ENCODE measurements at regions not wholly inside any gene's neighbourhood (a gene's known extent, or its start where the extent isn't known, plus 50 kb on each side); places are given as distances from the start of the nearest gene placed in this dataset.

- TF ChIP-seq CTCF (CRISPR knock-in tag; IDR thresholded peaks at IDR 0.05) (no peak), NR2C2 (CRISPR knock-in tag; IDR thresholded peaks at IDR 0.05; ENCODE audit: borderline replicate concordance) (no peak), PBX3 (CRISPR knock-in tag; IDR thresholded peaks at IDR 0.05; ENCODE audit: borderline replicate concordance) (no peak), ZNF510 (CRISPR knock-in tag; IDR thresholded peaks at IDR 0.05; ENCODE audit: low read depth) (no peak), CREM (IDR thresholded peaks at IDR 0.05) (no peak), CREM (CRISPR knock-in tag; IDR thresholded peaks at IDR 0.05) (no peak), POLR2A (IDR thresholded peaks at IDR 0.05; ENCODE audit: insufficient read depth in 1 of 2, low read depth in 2 of 2, low read length in 2 of 2) (no peak), ZNF512 (CRISPR knock-in tag; IDR thresholded peaks at IDR 0.05) (no peak), MEF2D (CRISPR knock-in tag; IDR thresholded peaks at IDR 0.05) (no peak), NFYB (CRISPR knock-in tag; IDR thresholded peaks at IDR 0.05) (no peak), ZBTB33 (CRISPR knock-in tag; IDR thresholded peaks at IDR 0.05) (no peak), TCF12 (IDR thresholded peaks at IDR 0.05) (no peak), TCF12 (CRISPR knock-in tag; IDR thresholded peaks at IDR 0.05) (no peak)
These were observed 540.1 kb downstream of the NR2F2 start for GRCh38 chr15:96870580-96870979.

All from HepG2 (cell line).